HEK293 (cell line): ENCODE measurements at regions not wholly inside any gene's neighbourhood (a gene's known extent, or its start where the extent isn't known, plus 50 kb on each side); places are given as distances from the start of the nearest gene placed in this dataset.

Experiments
- CTCF ChIA-PET: fragments of 350-600 bp; formaldehyde crosslinking; extraction: SDS; loops from one replicate; lab custom pipeline; 2021; ENCODE audit warnings: antibody characterized with exemption; lab: Yijun Ruan, JAX
- POLR2A ChIA-PET: fragments of 300-600 bp; formaldehyde crosslinking; extraction: SDS; loops from one replicate; lab custom pipeline; 2020; ENCODE audit warnings: antibody characterized with exemption, inconsistent platforms; lab: Yijun Ruan, JAX
- H3K27ac ChIP-seq: fragments of 200-500 bp; sonication (Bioruptor generic); 2 replicates; pipeline ENCODE4 v1.5.1; 2014; ENCODE audit warnings: low read depth, low read length, control low read depth, inconsistent platforms; ENCODE audit errors: extremely low read depth
- H3K36me3 ChIP-seq, 2 experiments: fragments of 200-500 bp in 1 of 2; sonication (Bioruptor generic) in 1 of 2; 1 replicate in 1 of 2; 2 replicates in 1 of 2; pipeline ENCODE4 v1.5.1; 2014 to 2017; ENCODE audit warnings: inconsistent platforms in 2 of 2, low read length in 2 of 2; ENCODE audit not compliant: control insufficient read depth in 2 of 2, insufficient read depth in 1 of 2
- H3K4me1 ChIP-seq: fragments of 200-500 bp; sonication (Bioruptor generic); 2 replicates; pipeline ENCODE4 v1.5.1; 2014; ENCODE audit warnings: mild to moderate bottlenecking, low read length, inconsistent platforms; ENCODE audit not compliant: control insufficient read depth, insufficient read depth
- H3K4me3 ChIP-seq: 2 replicates; pipeline ENCODE4 v1.5.1; 2011; ENCODE audit warnings: low read depth, mild to moderate bottlenecking, control low read depth, low read length, moderate library complexity
- H3K9me3 ChIP-seq: fragments of 200-500 bp; sonication (Bioruptor generic); 2 replicates; pipeline ENCODE4 v1.5.1; 2014; ENCODE audit warnings: low read depth, low read length, inconsistent platforms; ENCODE audit not compliant: control insufficient read depth, insufficient read depth
- HOXC10 ChIP-seq: sonication (generic); formaldehyde crosslinking; IDR thresholded peaks from 2 replicates; pipeline ENCODE4 v1.8.1; 2023; ENCODE audit warnings: mild to moderate bottlenecking, missing genetic modification reagents
- REPIN1 ChIP-seq: fragments of 450-650 bp; formaldehyde crosslinking; IDR thresholded peaks from 2 replicates; pipeline ENCODE4 v1.5.1; 2017; ENCODE audit warnings: missing biosample characterization, missing genetic modification characterization, low read depth
- ZBTB21 ChIP-seq: fragments of 450-650 bp; formaldehyde crosslinking; IDR thresholded peaks from 2 replicates; pipeline ENCODE4 v1.5.1; 2017; ENCODE audit warnings: missing biosample characterization, missing genetic modification characterization
- ZFP37 ChIP-seq: fragments of 450-650 bp; formaldehyde crosslinking; IDR thresholded peaks from 2 replicates; pipeline ENCODE4 v1.5.1; 2016; ENCODE audit warnings: missing biosample characterization, missing genetic modification characterization
- ZFP69B ChIP-seq: fragments of 450-650 bp; formaldehyde crosslinking; IDR thresholded peaks from 2 replicates; pipeline ENCODE4 v1.5.1; 2016; ENCODE audit warnings: missing biosample characterization, missing genetic modification characterization
- ZNF10 ChIP-seq: fragments of 450-650 bp; formaldehyde crosslinking; IDR thresholded peaks from 2 replicates; pipeline ENCODE4 v1.5.1; 2017; ENCODE audit warnings: missing biosample characterization, missing genetic modification characterization
- ZNF266 ChIP-seq: fragments of 450-650 bp; formaldehyde crosslinking; IDR thresholded peaks from 2 replicates; pipeline ENCODE4 v1.5.1; 2016; ENCODE audit warnings: missing biosample characterization, missing genetic modification characterization, low read depth
- ZNF423 ChIP-seq: fragments of 450-650 bp; formaldehyde crosslinking; IDR thresholded peaks from 2 replicates; pipeline ENCODE4 v1.5.1; 2016; ENCODE audit warnings: missing biosample characterization, missing genetic modification characterization
- ZNF433 ChIP-seq: fragments of 450-650 bp; formaldehyde crosslinking; IDR thresholded peaks from 2 replicates; pipeline ENCODE4 v1.5.1; 2016; ENCODE audit warnings: missing biosample characterization, missing genetic modification characterization, low read depth
- ZNF510 ChIP-seq: fragments of 450-650 bp; formaldehyde crosslinking; IDR thresholded peaks from 2 replicates; pipeline ENCODE4 v1.5.1; 2018; ENCODE audit warnings: mild to moderate bottlenecking, missing genetic modification characterization, missing biosample characterization; ENCODE audit not compliant: insufficient replicate concordance
- ZNF544 ChIP-seq: fragments of 450-650 bp; formaldehyde crosslinking; IDR thresholded peaks from 2 replicates; pipeline ENCODE4 v1.5.0; 2017; ENCODE audit warnings: missing biosample characterization, missing genetic modification characterization
- ZNF626 ChIP-seq: fragments of 450-650 bp; sonication (Bioruptor Pico); formaldehyde crosslinking; IDR thresholded peaks from 2 replicates; pipeline ENCODE4 v1.5.1; 2018; ENCODE audit warnings: missing biosample characterization, missing genetic modification characterization, inconsistent platforms
- ZNF701 ChIP-seq: fragments of 450-650 bp; formaldehyde crosslinking; IDR thresholded peaks from 2 replicates; pipeline ENCODE4 v1.5.1; 2016; ENCODE audit warnings: missing biosample characterization, missing genetic modification characterization
- ZNF768 ChIP-seq: fragments of 450-650 bp; formaldehyde crosslinking; IDR thresholded peaks from 2 replicates; pipeline ENCODE4 v1.5.1; 2018; ENCODE audit warnings: missing biosample characterization, mild to moderate bottlenecking, missing genetic modification characterization
- TF ChIP-seq, protein P1 (sequence below): sonication (generic); formaldehyde crosslinking; IDR thresholded peaks from 2 replicates; pipeline ENCODE4 v1.8.1; 2022; ENCODE audit warnings: mild to moderate bottlenecking, moderate library complexity, missing genetic modification reagents
- TF ChIP-seq, protein P2 (sequence below): fragments of 450-650 bp; formaldehyde crosslinking; IDR thresholded peaks from 2 replicates; pipeline ENCODE4 v1.5.1; 2016; ENCODE audit warnings: missing biosample characterization, missing genetic modification characterization
- TF ChIP-seq, protein P3 (sequence below): fragments of 450-650 bp; formaldehyde crosslinking; IDR thresholded peaks from 2 replicates; pipeline ENCODE4 v1.5.1; 2016; ENCODE audit warnings: missing biosample characterization, missing genetic modification characterization
- TF ChIP-seq, protein P4 (sequence below): fragments of 450-650 bp; formaldehyde crosslinking; IDR thresholded peaks from 2 replicates; pipeline ENCODE4 v1.5.1; 2016; ENCODE audit warnings: missing biosample characterization, missing genetic modification characterization
- TF ChIP-seq, protein P5 (sequence below): fragments of 450-650 bp; formaldehyde crosslinking; IDR thresholded peaks from 2 replicates; pipeline ENCODE4 v1.5.1; 2016; ENCODE audit warnings: missing biosample characterization, missing genetic modification characterization

DNA sequence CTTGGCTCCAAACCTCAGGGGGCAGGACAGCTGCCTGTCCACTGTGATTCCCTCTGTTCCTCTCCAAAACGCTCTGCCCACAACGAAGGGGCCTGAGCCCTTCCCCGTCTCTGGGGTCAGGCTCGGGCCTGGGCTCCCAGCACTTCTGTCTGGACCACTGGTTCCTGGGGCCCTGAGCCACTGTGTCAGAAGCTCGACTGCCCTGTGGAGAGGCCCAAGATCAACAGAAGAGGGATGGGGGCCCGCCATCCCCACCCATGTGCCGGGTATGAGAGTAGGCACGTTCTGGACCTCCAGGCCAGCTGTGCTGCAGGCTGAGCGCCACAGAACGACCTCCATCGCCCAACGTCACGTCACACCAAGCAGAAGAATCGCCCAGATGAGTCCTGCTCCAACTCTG lies 119.9 kb upstream of the HS6ST1 start:
- Histone ChIP-seq H3K4me3 (no peak overlapping the region), H3K36me3 (no peaks in the 10 kb centered on the region)
- CTCF ChIA-PET, result interaction anchor here (1.0 kb wide), 1 partner anchor 11 kb away, joined by 3 read pairs; no protein-coding TSS in a partner anchor
- no peak for TF ChIP-seq ZNF266 (tag by site-specific recombination)
- no peak for TF ChIP-seq ZNF423 (tag by site-specific recombination)
- TF ChIP-seq ZFP69B (tag by site-specific recombination), result no peak
- TF ChIP-seq ZFP37, result no peak
- no peak for TF ChIP-seq ZNF10 (tag by site-specific recombination)
- no peak for TF ChIP-seq ZBTB21
- TF ChIP-seq, protein P1, sequence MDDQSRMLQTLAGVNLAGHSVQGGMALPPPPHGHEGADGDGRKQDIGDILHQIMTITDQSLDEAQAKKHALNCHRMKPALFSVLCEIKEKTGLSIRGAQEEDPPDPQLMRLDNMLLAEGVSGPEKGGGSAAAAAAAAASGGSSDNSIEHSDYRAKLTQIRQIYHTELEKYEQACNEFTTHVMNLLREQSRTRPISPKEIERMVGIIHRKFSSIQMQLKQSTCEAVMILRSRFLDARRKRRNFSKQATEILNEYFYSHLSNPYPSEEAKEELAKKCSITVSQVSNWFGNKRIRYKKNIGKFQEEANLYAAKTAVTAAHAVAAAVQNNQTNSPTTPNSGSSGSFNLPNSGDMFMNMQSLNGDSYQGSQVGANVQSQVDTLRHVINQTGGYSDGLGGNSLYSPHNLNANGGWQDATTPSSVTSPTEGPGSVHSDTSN (CRISPR knock-in tag), result no peak
- TF ChIP-seq, protein P2, sequence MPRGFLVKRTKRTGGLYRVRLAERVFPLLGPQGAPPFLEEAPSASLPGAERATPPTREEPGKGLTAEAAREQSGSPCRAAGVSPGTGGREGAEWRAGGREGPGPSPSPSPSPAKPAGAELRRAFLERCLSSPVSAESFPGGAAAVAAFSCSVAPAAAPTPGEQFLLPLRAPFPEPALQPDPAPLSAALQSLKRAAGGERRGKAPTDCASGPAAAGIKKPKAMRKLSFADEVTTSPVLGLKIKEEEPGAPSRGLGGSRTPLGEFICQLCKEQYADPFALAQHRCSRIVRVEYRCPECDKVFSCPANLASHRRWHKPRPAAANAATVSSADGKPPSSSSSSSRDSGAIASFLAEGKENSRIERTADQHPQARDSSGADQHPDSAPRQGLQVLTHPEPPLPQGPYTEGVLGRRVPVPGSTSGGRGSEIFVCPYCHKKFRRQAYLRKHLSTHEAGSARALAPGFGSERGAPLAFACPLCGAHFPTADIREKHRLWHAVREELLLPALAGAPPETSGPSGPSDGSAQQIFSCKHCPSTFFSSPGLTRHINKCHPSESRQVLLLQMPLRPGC, result no peak
- TF ChIP-seq ZNF433, result no peak
- TF ChIP-seq ZNF701 (tag by site-specific recombination), result no peak
- no peak for TF ChIP-seq ZNF510
- TF ChIP-seq ZNF544 (tag by site-specific recombination), result no peak
- TF ChIP-seq, protein P3, sequence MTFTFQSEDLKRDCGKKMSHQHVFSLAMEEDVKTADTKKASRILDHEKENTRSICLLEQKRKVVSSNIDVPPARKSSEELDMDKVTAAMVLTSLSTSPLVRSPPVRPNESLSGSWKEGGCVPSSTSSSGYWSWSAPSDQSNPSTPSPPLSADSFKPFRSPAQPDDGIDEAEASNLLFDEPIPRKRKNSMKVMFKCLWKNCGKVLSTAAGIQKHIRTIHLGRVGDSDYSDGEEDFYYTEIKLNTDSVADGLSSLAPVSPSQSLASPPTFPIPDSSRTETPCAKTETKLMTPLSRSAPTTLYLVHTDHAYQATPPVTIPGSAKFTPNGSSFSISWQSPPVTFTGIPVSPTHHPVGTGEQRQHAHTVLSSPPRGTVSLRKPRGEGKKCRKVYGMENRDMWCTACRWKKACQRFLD (tag by site-specific recombination), result no peak
- no peak for TF ChIP-seq ZNF626 (tag by site-specific recombination)
- no peak for TF ChIP-seq ZNF768 (tag by site-specific recombination)
- no peak for TF ChIP-seq HOXC10
- TF ChIP-seq, protein P4, sequence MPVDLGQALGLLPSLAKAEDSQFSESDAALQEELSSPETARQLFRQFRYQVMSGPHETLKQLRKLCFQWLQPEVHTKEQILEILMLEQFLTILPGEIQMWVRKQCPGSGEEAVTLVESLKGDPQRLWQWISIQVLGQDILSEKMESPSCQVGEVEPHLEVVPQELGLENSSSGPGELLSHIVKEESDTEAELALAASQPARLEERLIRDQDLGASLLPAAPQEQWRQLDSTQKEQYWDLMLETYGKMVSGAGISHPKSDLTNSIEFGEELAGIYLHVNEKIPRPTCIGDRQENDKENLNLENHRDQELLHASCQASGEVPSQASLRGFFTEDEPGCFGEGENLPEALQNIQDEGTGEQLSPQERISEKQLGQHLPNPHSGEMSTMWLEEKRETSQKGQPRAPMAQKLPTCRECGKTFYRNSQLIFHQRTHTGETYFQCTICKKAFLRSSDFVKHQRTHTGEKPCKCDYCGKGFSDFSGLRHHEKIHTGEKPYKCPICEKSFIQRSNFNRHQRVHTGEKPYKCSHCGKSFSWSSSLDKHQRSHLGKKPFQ (tag by site-specific recombination), result no peak
- TF ChIP-seq, protein P5, sequence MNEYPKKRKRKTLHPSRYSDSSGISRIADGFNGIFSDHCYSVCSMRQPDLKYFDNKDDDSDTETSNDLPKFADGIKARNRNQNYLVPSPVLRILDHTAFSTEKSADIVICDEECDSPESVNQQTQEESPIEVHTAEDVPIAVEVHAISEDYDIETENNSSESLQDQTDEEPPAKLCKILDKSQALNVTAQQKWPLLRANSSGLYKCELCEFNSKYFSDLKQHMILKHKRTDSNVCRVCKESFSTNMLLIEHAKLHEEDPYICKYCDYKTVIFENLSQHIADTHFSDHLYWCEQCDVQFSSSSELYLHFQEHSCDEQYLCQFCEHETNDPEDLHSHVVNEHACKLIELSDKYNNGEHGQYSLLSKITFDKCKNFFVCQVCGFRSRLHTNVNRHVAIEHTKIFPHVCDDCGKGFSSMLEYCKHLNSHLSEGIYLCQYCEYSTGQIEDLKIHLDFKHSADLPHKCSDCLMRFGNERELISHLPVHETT (tag by site-specific recombination), result no peak
- TF ChIP-seq REPIN1 (tag by site-specific recombination), result no peak
- TF ChIP-seq, all 188 proteins: peak for 0
- POLR2A ChIA-PET, result interaction anchor here (0.7 kb wide), 1 partner anchor 1419 kb away, joined by 3 read pairs; no protein-coding TSS in a partner anchor
- no peak overlapping the region for H3K27ac ChIP-seq
- no peaks in the 10 kb centered on the region for H3K9me3 ChIP-seq
- H3K4me1 ChIP-seq, result no peaks in the 10 kb centered on the region
